ENCODE measurements at regions not wholly inside any gene's neighbourhood (a gene's known extent, or its start where the extent isn't known, plus 50 kb on each side); places are given as distances from the start of the nearest gene placed in this dataset.

- H3K36me3 ChIP-seq (ENCODE audit: insufficient read depth, low read length) = no peaks in the 10 kb centered on the region
- no peaks in the 10 kb centered on the region for H3K4me1 ChIP-seq (ENCODE audit: insufficient read depth, low read length, poor library complexity, severe bottlenecking)
- intact Hi-C loops (cut with micrococcal nuclease; ENCODE audit: unreplicated experiment) = no loop called here
- H3K79me2 ChIP-seq (ENCODE audit: insufficient read depth, low read depth, low read length) = no peaks in the 10 kb centered on the region
- no peaks in the 10 kb centered on the region for H3K9me2 ChIP-seq (ENCODE audit: insufficient read depth, low read length)
- no peaks in the 10 kb centered on the region for H3K9me3 ChIP-seq (ENCODE audit: low read length)
- H3K4me3 ChIP-seq (ENCODE audit: low read depth, low read length, poor library complexity, severe bottlenecking) = no peak overlapping the region
- no peak overlapping the region for H2AFZ ChIP-seq (ENCODE audit: low read length)
- H3K27ac ChIP-seq (ENCODE audit: low read depth, low read length, poor library complexity, severe bottlenecking) = no peak overlapping the region
- BruUV-seq (replicated peaks) = no TSS peak
- no peak for DNase-seq (ENCODE audit: low spot score)
- POLR2A ChIA-PET = interaction anchor here (0.6 kb wide), 2 partner anchors 8 to 117 kb away, joined by 4 to 5 read pairs; no protein-coding TSS in a partner anchor
- H4K20me1 ChIP-seq (ENCODE audit: insufficient read depth, low read length) = no peaks in the 10 kb centered on the region
- no peak for TF ChIP-seq EZH2phosphoT487 (IDR thresholded peaks at IDR 0.05; ENCODE audit: borderline replicate concordance, low read depth, low read length)
- TF ChIP-seq, protein P1, sequence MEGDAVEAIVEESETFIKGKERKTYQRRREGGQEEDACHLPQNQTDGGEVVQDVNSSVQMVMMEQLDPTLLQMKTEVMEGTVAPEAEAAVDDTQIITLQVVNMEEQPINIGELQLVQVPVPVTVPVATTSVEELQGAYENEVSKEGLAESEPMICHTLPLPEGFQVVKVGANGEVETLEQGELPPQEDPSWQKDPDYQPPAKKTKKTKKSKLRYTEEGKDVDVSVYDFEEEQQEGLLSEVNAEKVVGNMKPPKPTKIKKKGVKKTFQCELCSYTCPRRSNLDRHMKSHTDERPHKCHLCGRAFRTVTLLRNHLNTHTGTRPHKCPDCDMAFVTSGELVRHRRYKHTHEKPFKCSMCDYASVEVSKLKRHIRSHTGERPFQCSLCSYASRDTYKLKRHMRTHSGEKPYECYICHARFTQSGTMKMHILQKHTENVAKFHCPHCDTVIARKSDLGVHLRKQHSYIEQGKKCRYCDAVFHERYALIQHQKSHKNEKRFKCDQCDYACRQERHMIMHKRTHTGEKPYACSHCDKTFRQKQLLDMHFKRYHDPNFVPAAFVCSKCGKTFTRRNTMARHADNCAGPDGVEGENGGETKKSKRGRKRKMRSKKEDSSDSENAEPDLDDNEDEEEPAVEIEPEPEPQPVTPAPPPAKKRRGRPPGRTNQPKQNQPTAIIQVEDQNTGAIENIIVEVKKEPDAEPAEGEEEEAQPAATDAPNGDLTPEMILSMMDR (conservative IDR thresholded peaks at IDR 0.05; ENCODE audit: low read length) = no peak
- CTCF ChIA-PET (ENCODE audit: unreplicated experiment) = no interaction called here
- H3K4me2 ChIP-seq (ENCODE audit: low read length) = no peak overlapping the region
These were observed 243.2 kb downstream of the ELAVL2 start for GRCh38 chr9:23582836-23583235.

DNA sequence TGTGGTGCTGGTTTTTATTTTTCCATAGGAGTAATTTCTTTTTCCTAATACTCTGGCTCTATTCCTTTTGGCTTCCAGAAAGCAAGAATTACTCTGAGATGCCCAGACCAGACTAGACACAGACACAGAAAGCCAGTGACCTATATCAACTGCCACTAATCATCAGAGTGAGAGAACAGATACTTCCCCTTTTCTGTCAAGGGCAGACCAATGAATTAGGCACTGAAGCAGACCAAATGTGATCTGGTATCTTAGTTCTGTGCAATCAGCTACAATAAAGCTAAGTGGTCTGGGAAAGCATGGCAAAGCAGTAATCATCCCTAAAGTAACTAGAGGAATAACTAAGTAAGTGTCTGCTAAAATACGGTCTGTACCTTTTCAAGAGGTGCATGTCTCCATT, 239.1 kb downstream of the ELAVL2 start:
- BruUV-seq (replicated peaks) = no TSS peak
- H4K20me1 ChIP-seq (ENCODE audit: insufficient read depth, low read length) = no peaks in the 10 kb centered on the region
- no peaks in the 10 kb centered on the region for H3K36me3 ChIP-seq (ENCODE audit: insufficient read depth, low read length)
- H3K9me2 ChIP-seq (ENCODE audit: insufficient read depth, low read length) = no peaks in the 10 kb centered on the region
- no peak overlapping the region for H3K4me2 ChIP-seq (ENCODE audit: low read length)
- H2AFZ ChIP-seq (ENCODE audit: low read length) = no peak overlapping the region
- H3K4me3 ChIP-seq (ENCODE audit: low read depth, low read length, poor library complexity, severe bottlenecking) = no peak overlapping the region
- TF ChIP-seq, protein P1 (conservative IDR thresholded peaks at IDR 0.05; ENCODE audit: low read length) = no peak
- TF ChIP-seq EZH2phosphoT487 (IDR thresholded peaks at IDR 0.05; ENCODE audit: borderline replicate concordance, low read depth, low read length) = no peak
- intact Hi-C loops (cut with micrococcal nuclease; ENCODE audit: unreplicated experiment) = no loop called here
- no peak for DNase-seq (ENCODE audit: low spot score)
- ChIA-PET CTCF (ENCODE audit: unreplicated experiment) (no interaction called here), POLR2A (no interaction called here)
- H3K4me1 ChIP-seq (ENCODE audit: insufficient read depth, low read length, poor library complexity, severe bottlenecking) = no peaks in the 10 kb centered on the region
- H3K79me2 ChIP-seq (ENCODE audit: insufficient read depth, low read depth, low read length) = no peaks in the 10 kb centered on the region
- no peak overlapping the region for H3K27ac ChIP-seq (ENCODE audit: low read depth, low read length, poor library complexity, severe bottlenecking)
- no peaks in the 10 kb centered on the region for H3K9me3 ChIP-seq (ENCODE audit: low read length)

DNA sequence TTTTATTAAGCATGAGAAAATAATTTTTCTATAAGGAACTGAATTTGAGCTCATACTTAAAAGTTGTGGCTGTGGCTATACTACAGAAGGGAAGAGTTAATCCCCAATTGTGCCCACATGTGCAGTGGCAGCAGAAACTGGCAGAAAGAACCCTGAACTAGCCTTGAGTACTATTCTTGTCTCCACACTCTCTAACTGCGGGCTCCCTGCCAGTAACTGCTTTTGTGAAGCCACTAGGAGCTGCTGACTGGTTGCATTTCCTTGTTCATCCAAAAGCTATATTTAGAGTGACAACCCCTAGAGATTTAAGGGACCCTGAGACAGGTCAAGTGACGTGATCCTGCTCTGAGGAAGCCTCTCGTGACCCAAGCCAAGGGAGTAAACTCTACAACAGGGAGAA, 238.6 kb downstream of the ELAVL2 start:
- no TSS peak for BruUV-seq (replicated peaks)
- no peak overlapping the region for H3K4me2 ChIP-seq (ENCODE audit: low read length)
- H3K27ac ChIP-seq (ENCODE audit: low read depth, low read length, poor library complexity, severe bottlenecking) = no peak overlapping the region
- no peaks in the 10 kb centered on the region for H4K20me1 ChIP-seq (ENCODE audit: insufficient read depth, low read length)
- no peak overlapping the region for H3K4me3 ChIP-seq (ENCODE audit: low read depth, low read length, poor library complexity, severe bottlenecking)
- no peak for DNase-seq (ENCODE audit: low spot score)
- H3K4me1 ChIP-seq (ENCODE audit: insufficient read depth, low read length, poor library complexity, severe bottlenecking) = no peaks in the 10 kb centered on the region
- CTCF ChIA-PET (ENCODE audit: unreplicated experiment) = no interaction called here
- intact Hi-C loops (cut with micrococcal nuclease; ENCODE audit: unreplicated experiment) = no loop called here
- POLR2A ChIA-PET = no interaction called here
- H3K9me3 ChIP-seq (ENCODE audit: low read length) = no peaks in the 10 kb centered on the region
- H3K9me2 ChIP-seq (ENCODE audit: insufficient read depth, low read length) = no peaks in the 10 kb centered on the region
- H2AFZ ChIP-seq (ENCODE audit: low read length) = no peak overlapping the region
- no peak for TF ChIP-seq EZH2phosphoT487 (IDR thresholded peaks at IDR 0.05; ENCODE audit: borderline replicate concordance, low read depth, low read length)
- TF ChIP-seq, protein P1 (conservative IDR thresholded peaks at IDR 0.05; ENCODE audit: low read length) = no peak
- no peaks in the 10 kb centered on the region for H3K79me2 ChIP-seq (ENCODE audit: insufficient read depth, low read depth, low read length)
- H3K36me3 ChIP-seq (ENCODE audit: insufficient read depth, low read length) = no peaks in the 10 kb centered on the region

Measured in OCI-LY7 (cell line).